HepG2 (cell line): ENCODE measurements at regions not wholly inside any gene's neighbourhood (a gene's known extent, or its start where the extent isn't known, plus 50 kb on each side); places are given as distances from the start of the nearest gene placed in this dataset.

Source experiments
- ATAC-seq: fragments of 200-7000 bp; cut with Tn5 transposase; 3 replicates; pipeline ENCODE4 v1.9.1; 2020; ENCODE audit warnings: mild to moderate bottlenecking, moderate library complexity
- BruUV-seq: library from RNA; stranded (reverse); fragments of 400-500 nt; replicated peaks from 2 replicates; lab custom pipeline; 2021; lab: Mats Ljungman, UMichigan
- CTCF ChIA-PET: fragments of 300-600 bp; formaldehyde crosslinking; extraction: SDS; loops from one replicate; lab custom pipeline; 2021; ENCODE audit warnings: low total read pairs, inconsistent platforms, low intra/inter-chr PET ratio; lab: Yijun Ruan, JAX
- POLR2A ChIA-PET: fragments of 350-600 bp; sonication (Branson Sonifier 250); formaldehyde crosslinking; loops from one replicate; lab custom pipeline; 2020; ENCODE audit warnings: antibody characterized with exemption, inconsistent platforms; lab: Yijun Ruan, JAX
- DNase-seq: peaks from one replicate; pipeline ENCODE4 v3.0.0-alpha.2; 2015; ENCODE audit warnings: low spot score
- FAIRE-seq: peaks from 3 replicates; lab custom pipeline; 2011; peaks lifted over from hg19 to GRCh38; lab: Jason Lieb, UNC
- H2AFZ ChIP-seq: one replicate; pipeline ENCODE4 v1.6.1; 2011; ENCODE audit warnings: low read length, inconsistent platforms
- H3K27ac ChIP-seq: fragments of 300-600 bp; 3 replicates; pipeline ENCODE4 v1.8.0; 2011; ENCODE audit warnings: mixed run types, mild to moderate bottlenecking, mixed read lengths, low read length, inconsistent platforms; ENCODE audit not compliant: insufficient read depth; ENCODE audit errors: extremely low read length
- H3K27me3 ChIP-seq, 2 experiments: fragments of 200-600 bp in 1 of 2; 2 replicates in 1 of 2; 3 replicates in 1 of 2; pipeline versions ENCODE4 v1.6.0 to v1.8.0; 2011; ENCODE audit warnings: low read length in 2 of 2, mild to moderate bottlenecking in 2 of 2, moderate library complexity in 2 of 2, inconsistent platforms in 1 of 2; ENCODE audit not compliant: insufficient read depth in 2 of 2, control insufficient read depth in 1 of 2
- H3K36me3 ChIP-seq, 2 experiments: fragments of 200-600 bp in 1 of 2; replicated peaks in 1 of 2; 2 replicates in 1 of 2; 3 replicates in 1 of 2; pipeline versions ENCODE4 v1.5.1 to v1.8.0; 2011; ENCODE audit warnings: low read length in 2 of 2, inconsistent platforms in 1 of 2; ENCODE audit not compliant: insufficient read depth in 2 of 2, control insufficient read depth in 1 of 2
- H3K4me1 ChIP-seq: 2 replicates; pipeline ENCODE4 v1.5.1; 2012; ENCODE audit warnings: low read length, inconsistent platforms; ENCODE audit not compliant: insufficient read depth
- H3K4me2 ChIP-seq: 2 replicates; pipeline ENCODE4 v1.6.0; 2011; ENCODE audit warnings: low read depth, low read length, inconsistent platforms
- H3K4me3 ChIP-seq, 3 experiments: fragments of 200-600 bp in 1 of 3; sonication (generic), shearing (Covaris generic) in 1 of 3; replicated peaks in 1 of 3; 2 replicates each; pipeline ENCODE4 v1.5.1; 2011 to 2016; ENCODE audit warnings: low read length in 3 of 3, inconsistent platforms in 2 of 3, low read depth in 2 of 3, mild to moderate bottlenecking in 2 of 3, control low read depth in 1 of 3, mixed read lengths in 1 of 3; ENCODE audit not compliant: insufficient read depth in 1 of 3
- H3K79me2 ChIP-seq: one replicate; pipeline ENCODE4 v1.6.1; 2011; ENCODE audit warnings: low read length, inconsistent platforms; ENCODE audit not compliant: insufficient read depth
- H3K9ac ChIP-seq: 2 replicates; pipeline ENCODE4 v1.6.0; 2011; ENCODE audit warnings: mild to moderate bottlenecking, low read depth, low read length, inconsistent platforms; ENCODE audit not compliant: insufficient read depth
- H3K9me3 ChIP-seq: 2 replicates; pipeline ENCODE4 v1.5.1; 2012; ENCODE audit warnings: mild to moderate bottlenecking, low read length
- H4K20me1 ChIP-seq: 2 replicates; pipeline ENCODE4 v1.6.0; 2011; ENCODE audit warnings: inconsistent platforms, mild to moderate bottlenecking, low read length, moderate library complexity; ENCODE audit not compliant: insufficient read depth
- ARNT ChIP-seq: fragments of 450-650 bp; IDR thresholded peaks from 2 replicates; pipeline ENCODE4 v1.6.1; 2017
- DMAP1 ChIP-seq: IDR thresholded peaks from 2 replicates; pipeline ENCODE4 v1.6.1; 2016
- KDM2A ChIP-seq: sonication (generic); formaldehyde crosslinking; IDR thresholded peaks from 2 replicates; pipeline ENCODE4 v1.4.0; 2020; ENCODE audit warnings: low read depth, missing genetic modification reagents, borderline replicate concordance
- KLF15 ChIP-seq: sonication (generic); formaldehyde crosslinking; IDR thresholded peaks from 2 replicates; pipeline ENCODE4 v1.8.1; 2023; ENCODE audit warnings: borderline replicate concordance, mild to moderate bottlenecking, inconsistent platforms, missing genetic modification reagents, mixed read lengths
- LCORL ChIP-seq, 2 experiments: fragments of 450-650 bp in 1 of 2; sonication (generic) in 1 of 2; formaldehyde crosslinking in 1 of 2; IDR thresholded peaks; 2 replicates each; pipeline versions ENCODE4 v1.5.0 to v1.6.1; 2017 to 2020; ENCODE audit warnings: antibody characterized with exemption in 1 of 2, missing genetic modification reagents in 1 of 2
- MAFK ChIP-seq, 2 experiments: IDR thresholded peaks in 1 of 2; conservative IDR thresholded peaks in 1 of 2; 2 replicates each; pipeline ENCODE4 v1.6.1; 2011; ENCODE audit warnings: improper control_type of control experiment in 2 of 2, low read length in 2 of 2
- MZF1 ChIP-seq: sonication (generic); formaldehyde crosslinking; IDR thresholded peaks from 2 replicates; pipeline ENCODE4 v1.8.1; 2023; ENCODE audit warnings: mild to moderate bottlenecking, missing genetic modification reagents, borderline replicate concordance
- PLRG1 ChIP-seq: fragments of 450-650 bp; conservative IDR thresholded peaks from 2 replicates; pipeline ENCODE4 v1.6.1; 2016
- SIN3B ChIP-seq: fragments of 150-350 bp; IDR thresholded peaks from 2 replicates; pipeline ENCODE4 v1.6.1; 2014; ENCODE audit warnings: low read length
- SIX1 ChIP-seq: sonication (generic); formaldehyde crosslinking; IDR thresholded peaks from 2 replicates; pipeline ENCODE4 v1.4.0; 2020; ENCODE audit warnings: missing genetic modification reagents, borderline replicate concordance
- ZNF562 ChIP-seq: sonication (generic); formaldehyde crosslinking; IDR thresholded peaks from 2 replicates; pipeline ENCODE4 v1.8.0; 2022; ENCODE audit warnings: missing genetic modification reagents, borderline replicate concordance
- ZNF567 ChIP-seq: sonication (generic); formaldehyde crosslinking; IDR thresholded peaks from 2 replicates; pipeline ENCODE4 v1.8.1; 2023; ENCODE audit warnings: mild to moderate bottlenecking, missing genetic modification reagents, borderline replicate concordance
- ZNF775 ChIP-seq: sonication (generic); formaldehyde crosslinking; IDR thresholded peaks from 2 replicates; pipeline ENCODE4 v1.4.0; 2020; ENCODE audit warnings: missing genetic modification reagents, mild to moderate bottlenecking, moderate library complexity, borderline replicate concordance
- ZNF83 ChIP-seq: sonication (generic); formaldehyde crosslinking; IDR thresholded peaks from 2 replicates; pipeline ENCODE4 v1.4.0; 2020; ENCODE audit warnings: missing genetic modification reagents, mild to moderate bottlenecking, borderline replicate concordance
- ZSCAN30 ChIP-seq: sonication (generic); formaldehyde crosslinking; IDR thresholded peaks from 2 replicates; pipeline ENCODE4 v1.5.0; 2020; ENCODE audit warnings: mild to moderate bottlenecking, missing genetic modification reagents
- WGBS: methylation state at CpG from one replicate; pipeline ENCODE4 v1.1.6; 2017; ENCODE audit warnings: low lambda C conversion rate; 5-methylcytosine and 5-hydroxymethylcytosine counted together
- in situ Hi-C: cut with HindIII; loops from 2 replicates; pipeline ENCODE4 v1.10.0; 2017; ENCODE audit warnings: low pct_unique_long_range_greater_than_20kb; ENCODE audit not compliant: extremely low pct_ligation_motif_present
- intact Hi-C: fragments of 100-400 bp; cut with micrococcal nuclease; formaldehyde crosslinking; loops from one replicate; pipeline ENCODE4 v1.10.0; 2022; ENCODE audit not compliant: unreplicated experiment
- TF ChIP-seq, protein P1 (sequence below): sonication (generic); formaldehyde crosslinking; IDR thresholded peaks from 2 replicates; pipeline ENCODE4 v1.5.0; 2020; ENCODE audit warnings: mild to moderate bottlenecking, missing genetic modification reagents, moderate library complexity
- TF ChIP-seq, protein P2 (sequence below): sonication (generic); formaldehyde crosslinking; IDR thresholded peaks from 2 replicates; pipeline ENCODE4 v1.4.0; 2020; ENCODE audit warnings: missing genetic modification reagents, mild to moderate bottlenecking, borderline replicate concordance
- TF ChIP-seq, protein P3 (sequence below): sonication (generic); formaldehyde crosslinking; IDR thresholded peaks from 2 replicates; pipeline ENCODE4 v1.5.1; 2020; ENCODE audit warnings: missing genetic modification reagents, mild to moderate bottlenecking, borderline replicate concordance

DNA sequence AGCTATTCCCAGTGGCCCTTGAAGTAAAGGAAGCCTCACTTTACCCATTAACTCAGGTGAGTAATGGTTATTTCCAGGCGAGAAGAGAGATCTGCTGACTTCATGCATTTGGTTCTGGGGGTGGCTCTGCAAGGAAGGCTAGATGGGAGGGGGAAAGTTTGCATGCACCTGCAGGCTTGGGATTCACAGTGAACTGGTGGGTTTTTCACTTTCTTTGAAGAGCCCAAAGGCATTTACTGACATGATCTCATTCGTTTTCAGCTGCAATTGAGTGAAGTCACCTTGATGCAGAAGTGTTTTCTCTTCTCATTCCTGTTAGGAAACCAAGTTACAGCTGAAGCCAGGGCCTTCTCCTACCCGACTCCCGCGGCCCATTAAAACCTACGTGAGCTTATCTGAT is 131.0 kb upstream of the N4BP1 start:
- CTCF ChIA-PET, result no interaction called here

GRCh38 chr16:48734220-48734619 is 124.2 kb upstream of the N4BP1 start:
- ChIA-PET CTCF (no interaction called here), POLR2A (no interaction called here)
- Histone ChIP-seq H3K9ac (no peak overlapping the region), H3K9me3 (no peaks in the 10 kb centered on the region), H4K20me1 (no peaks in the 10 kb centered on the region), H2AFZ (no peak overlapping the region), H3K4me2 (no peak overlapping the region), H3K27ac (no peak overlapping the region), H3K4me3 (no peak overlapping the region), H3K79me2 (no peaks in the 10 kb centered on the region), H3K27me3 (no peaks in the 10 kb centered on the region), H3K36me3 (no peaks in the 10 kb centered on the region)
- DNase-seq (no peak), ATAC-seq (no peak), FAIRE-seq (no peak)
- in situ Hi-C loops, result loop anchor here (10.0 kb wide), 1 partner anchor 61 kb away; no protein-coding TSS in a partner anchor
- no TSS peak for BruUV-seq
- peak; percentile 31 to 73; a peak in 3 of 4 replicates for TF ChIP-seq MAFK (conservative IDR thresholded peaks at IDR 0.05 in 1 of 2, IDR thresholded peaks at IDR 0.05 in 1 of 2; ENCODE audit: low read length in 2 of 2)
- TF ChIP-seq, protein P1, sequence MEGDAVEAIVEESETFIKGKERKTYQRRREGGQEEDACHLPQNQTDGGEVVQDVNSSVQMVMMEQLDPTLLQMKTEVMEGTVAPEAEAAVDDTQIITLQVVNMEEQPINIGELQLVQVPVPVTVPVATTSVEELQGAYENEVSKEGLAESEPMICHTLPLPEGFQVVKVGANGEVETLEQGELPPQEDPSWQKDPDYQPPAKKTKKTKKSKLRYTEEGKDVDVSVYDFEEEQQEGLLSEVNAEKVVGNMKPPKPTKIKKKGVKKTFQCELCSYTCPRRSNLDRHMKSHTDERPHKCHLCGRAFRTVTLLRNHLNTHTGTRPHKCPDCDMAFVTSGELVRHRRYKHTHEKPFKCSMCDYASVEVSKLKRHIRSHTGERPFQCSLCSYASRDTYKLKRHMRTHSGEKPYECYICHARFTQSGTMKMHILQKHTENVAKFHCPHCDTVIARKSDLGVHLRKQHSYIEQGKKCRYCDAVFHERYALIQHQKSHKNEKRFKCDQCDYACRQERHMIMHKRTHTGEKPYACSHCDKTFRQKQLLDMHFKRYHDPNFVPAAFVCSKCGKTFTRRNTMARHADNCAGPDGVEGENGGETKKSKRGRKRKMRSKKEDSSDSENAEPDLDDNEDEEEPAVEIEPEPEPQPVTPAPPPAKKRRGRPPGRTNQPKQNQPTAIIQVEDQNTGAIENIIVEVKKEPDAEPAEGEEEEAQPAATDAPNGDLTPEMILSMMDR (CRISPR knock-in tag), result no peak
- no peak for TF ChIP-seq ZNF775 (CRISPR knock-in tag)
- no peak for TF ChIP-seq PLRG1
- TF ChIP-seq, protein P2, sequence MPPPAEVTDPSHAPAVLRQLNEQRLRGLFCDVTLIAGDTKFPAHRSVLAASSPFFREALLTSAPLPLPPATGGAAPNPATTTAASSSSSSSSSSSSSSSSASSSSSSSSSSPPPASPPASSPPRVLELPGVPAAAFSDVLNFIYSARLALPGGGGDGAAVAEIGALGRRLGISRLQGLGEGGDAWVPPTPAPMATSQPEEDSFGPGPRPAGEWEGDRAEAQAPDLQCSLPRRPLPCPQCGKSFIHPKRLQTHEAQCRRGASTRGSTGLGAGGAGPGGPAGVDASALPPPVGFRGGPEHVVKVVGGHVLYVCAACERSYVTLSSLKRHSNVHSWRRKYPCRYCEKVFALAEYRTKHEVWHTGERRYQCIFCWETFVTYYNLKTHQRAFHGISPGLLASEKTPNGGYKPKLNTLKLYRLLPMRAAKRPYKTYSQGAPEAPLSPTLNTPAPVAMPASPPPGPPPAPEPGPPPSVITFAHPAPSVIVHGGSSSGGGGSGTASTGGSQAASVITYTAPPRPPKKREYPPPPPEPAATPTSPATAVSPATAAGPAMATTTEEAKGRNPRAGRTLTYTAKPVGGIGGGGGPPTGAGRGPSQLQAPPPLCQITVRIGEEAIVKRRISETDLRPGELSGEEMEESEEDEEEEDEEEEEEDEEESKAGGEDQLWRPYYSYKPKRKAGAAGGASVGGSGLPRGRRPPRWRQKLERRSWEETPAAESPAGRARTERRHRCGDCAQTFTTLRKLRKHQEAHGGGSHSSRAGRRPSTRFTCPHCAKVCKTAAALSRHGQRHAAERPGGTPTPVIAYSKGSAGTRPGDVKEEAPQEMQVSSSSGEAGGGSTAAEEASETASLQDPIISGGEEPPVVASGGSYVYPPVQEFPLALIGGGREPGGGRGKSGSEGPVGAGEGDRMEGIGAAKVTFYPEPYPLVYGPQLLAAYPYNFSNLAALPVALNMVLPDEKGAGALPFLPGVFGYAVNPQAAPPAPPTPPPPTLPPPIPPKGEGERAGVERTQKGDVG (CRISPR knock-in tag), result no peak
- no peak for TF ChIP-seq ZNF567 (CRISPR knock-in tag)
- TF ChIP-seq, all 625 proteins: peak for 1
- intact Hi-C loops, result no loop called here
- H3K4me1 ChIP-seq, result no peaks in the 10 kb centered on the region

More for the DNA sequence above, 131.0 kb upstream of the N4BP1 start:
- in situ Hi-C loops (no loop called here), intact Hi-C loops (no loop called here)
- ATAC-seq, result no peak
- no TSS peak for BruUV-seq
- Histone ChIP-seq H3K27ac (no peak overlapping the region), H3K79me2 (no peaks in the 10 kb centered on the region), H4K20me1 (no peaks in the 10 kb centered on the region), H3K36me3 (no peaks in the 10 kb centered on the region), H2AFZ (no peak overlapping the region), H3K9ac (no peak overlapping the region), H3K4me1 (no peaks in the 10 kb centered on the region), H3K4me3 (no peak overlapping the region), H3K27me3 (no peaks in the 10 kb centered on the region)
- WGBS, result 18% methylated on average over 6 of the region's 6 CpGs
- DNase-seq, result no peak
- no peak for FAIRE-seq
- POLR2A ChIA-PET, result no interaction called here
- no peak for TF ChIP-seq ZNF562
- no peak for TF ChIP-seq ARNT
- TF ChIP-seq KLF15 (CRISPR knock-in tag), result no peak
- TF ChIP-seq LCORL (IDR thresholded peaks at IDR 0.05), result no peak
- no peak for TF ChIP-seq LCORL (CRISPR knock-in tag; IDR thresholded peaks at IDR 0.05)
- TF ChIP-seq, protein P3, sequence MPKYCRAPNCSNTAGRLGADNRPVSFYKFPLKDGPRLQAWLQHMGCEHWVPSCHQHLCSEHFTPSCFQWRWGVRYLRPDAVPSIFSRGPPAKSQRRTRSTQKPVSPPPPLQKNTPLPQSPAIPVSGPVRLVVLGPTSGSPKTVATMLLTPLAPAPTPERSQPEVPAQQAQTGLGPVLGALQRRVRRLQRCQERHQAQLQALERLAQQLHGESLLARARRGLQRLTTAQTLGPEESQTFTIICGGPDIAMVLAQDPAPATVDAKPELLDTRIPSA, result no peak
- no peak for TF ChIP-seq MZF1
- TF ChIP-seq ZNF83 (CRISPR knock-in tag), result no peak
- TF ChIP-seq ZSCAN30 (CRISPR knock-in tag), result no peak
- TF ChIP-seq SIN3B, result no peak
- TF ChIP-seq DMAP1 (CRISPR knock-in tag), result no peak
- no peak for TF ChIP-seq SIX1 (CRISPR knock-in tag)
- no peak for TF ChIP-seq KDM2A (CRISPR knock-in tag)
- TF ChIP-seq, all 625 proteins: peak for 0
- Histone ChIP-seq H3K9me3 (no peaks in the 10 kb centered on the region), H3K4me2 (no peak overlapping the region)
